ENCODE measurements at regions not wholly inside any gene's neighbourhood (a gene's known extent, or its start where the extent isn't known, plus 50 kb on each side); places are given as distances from the start of the nearest gene placed in this dataset.

DNA sequence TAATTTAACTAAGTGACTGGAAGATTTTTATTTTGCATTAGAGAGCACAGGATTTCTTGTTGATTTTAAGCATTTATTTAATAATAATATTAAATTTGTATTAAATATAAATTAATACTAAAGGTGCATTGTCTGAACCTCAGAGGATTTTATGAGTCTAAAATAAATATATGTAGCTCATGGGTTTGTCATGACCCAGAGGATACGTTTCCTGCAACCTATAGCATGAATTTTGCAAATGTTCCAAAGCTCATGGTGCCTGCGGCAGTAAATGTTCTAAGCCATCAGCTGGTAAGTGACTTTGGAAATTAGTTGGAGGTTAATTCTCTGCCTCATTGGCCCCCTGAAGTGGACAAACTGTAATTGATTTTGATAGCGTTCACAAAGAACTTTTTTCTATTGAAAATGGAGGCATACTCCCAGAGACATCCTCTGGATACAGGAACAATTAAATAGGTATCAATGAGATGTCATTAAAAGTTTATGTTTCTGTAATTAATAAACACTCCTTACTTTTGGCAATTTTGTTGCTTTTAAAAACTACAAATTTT is 397.4 kb downstream of the ANKRD7 start:
- H3K79me2 ChIP-seq (ENCODE audit: insufficient read depth, low read length): no peaks in the 10 kb centered on the region
- no peak for FAIRE-seq
- H3K4me3 Mint-ChIP-seq (ENCODE audit: unreplicated experiment): no peak overlapping the region

DNA sequence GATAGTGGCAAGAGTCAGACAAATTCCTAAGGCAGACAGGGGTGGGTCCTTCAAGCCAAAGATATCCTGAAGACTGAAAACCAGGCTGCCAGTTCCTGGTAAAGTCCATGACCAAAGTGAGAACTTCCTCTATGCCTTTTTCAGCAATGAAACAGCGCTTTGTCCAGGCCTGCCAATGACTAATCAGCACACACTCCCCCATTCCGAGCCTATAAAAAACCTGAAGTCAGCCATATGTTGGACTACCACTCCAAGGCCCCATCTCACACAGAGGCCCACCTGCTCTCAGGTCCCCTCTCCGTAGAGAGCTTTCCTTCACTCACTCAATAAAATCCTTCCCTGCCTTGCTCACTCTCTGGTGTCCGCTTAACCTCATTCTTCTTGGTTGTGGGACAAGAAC is 402.2 kb downstream of the ANKRD7 start:
- Mint-ChIP-seq H3K36me3 (ENCODE audit: low read depth, unreplicated experiment) (no peaks in the 10 kb centered on the region), H3K9me3 (ENCODE audit: unreplicated experiment) (peaks cover 2% of the 10 kb centered on the region), H3K4me1 (ENCODE audit: low read depth, unreplicated experiment) (no peaks in the 10 kb centered on the region), H3K27me3 (ENCODE audit: low read depth, unreplicated experiment) (no peaks in the 10 kb centered on the region), H3K27ac (ENCODE audit: unreplicated experiment) (no peak overlapping the region), H3K4me3 (ENCODE audit: unreplicated experiment) (no peak overlapping the region)
- Histone ChIP-seq H3K9ac (ENCODE audit: low read length) (no peak overlapping the region), H3K27me3 (ENCODE audit: insufficient read depth, low read length) (no peaks in the 10 kb centered on the region), H2AFZ (ENCODE audit: low read depth, low read length) (no peak overlapping the region), H4K20me1 (ENCODE audit: insufficient read depth, low read length) (no peaks in the 10 kb centered on the region), H3K36me3 (ENCODE audit: insufficient read depth, low read length) (no peaks in the 10 kb centered on the region), H3K4me2 (ENCODE audit: low read length) (no peak overlapping the region), H3K4me1 (ENCODE audit: insufficient read depth, low read length) (no peaks in the 10 kb centered on the region), H3K9me3 (ENCODE audit: insufficient read depth, low read depth, low read length) (no peaks in the 10 kb centered on the region), H3K27ac (ENCODE audit: low read depth, low read length) (no peak overlapping the region), H3K4me3 (ENCODE audit: insufficient read depth, low read depth, low read length) (no peak overlapping the region), H3K79me2 (ENCODE audit: insufficient read depth, low read length) (no peaks in the 10 kb centered on the region)
- TF ChIP-seq EZH2 (IDR thresholded peaks at IDR 0.05; ENCODE audit: insufficient read depth, low read length): no peak
- TF ChIP-seq, protein P1, sequence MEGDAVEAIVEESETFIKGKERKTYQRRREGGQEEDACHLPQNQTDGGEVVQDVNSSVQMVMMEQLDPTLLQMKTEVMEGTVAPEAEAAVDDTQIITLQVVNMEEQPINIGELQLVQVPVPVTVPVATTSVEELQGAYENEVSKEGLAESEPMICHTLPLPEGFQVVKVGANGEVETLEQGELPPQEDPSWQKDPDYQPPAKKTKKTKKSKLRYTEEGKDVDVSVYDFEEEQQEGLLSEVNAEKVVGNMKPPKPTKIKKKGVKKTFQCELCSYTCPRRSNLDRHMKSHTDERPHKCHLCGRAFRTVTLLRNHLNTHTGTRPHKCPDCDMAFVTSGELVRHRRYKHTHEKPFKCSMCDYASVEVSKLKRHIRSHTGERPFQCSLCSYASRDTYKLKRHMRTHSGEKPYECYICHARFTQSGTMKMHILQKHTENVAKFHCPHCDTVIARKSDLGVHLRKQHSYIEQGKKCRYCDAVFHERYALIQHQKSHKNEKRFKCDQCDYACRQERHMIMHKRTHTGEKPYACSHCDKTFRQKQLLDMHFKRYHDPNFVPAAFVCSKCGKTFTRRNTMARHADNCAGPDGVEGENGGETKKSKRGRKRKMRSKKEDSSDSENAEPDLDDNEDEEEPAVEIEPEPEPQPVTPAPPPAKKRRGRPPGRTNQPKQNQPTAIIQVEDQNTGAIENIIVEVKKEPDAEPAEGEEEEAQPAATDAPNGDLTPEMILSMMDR (IDR thresholded peaks at IDR 0.05; ENCODE audit: insufficient read depth, low read depth, low read length): no peak
- DNase-seq (ENCODE audit: low read depth) (no peak), FAIRE-seq (no peak)

More for the DNA sequence above, 397.4 kb downstream of the ANKRD7 start:
- DNase-seq (ENCODE audit: low read depth): no peak
- H3K27me3 ChIP-seq (ENCODE audit: insufficient read depth, low read length): no peaks in the 10 kb centered on the region
- no peak overlapping the region for H3K4me2 ChIP-seq (ENCODE audit: low read length)
- Mint-ChIP-seq H3K27ac (ENCODE audit: unreplicated experiment) (no peak overlapping the region), H3K9me3 (ENCODE audit: unreplicated experiment) (peaks cover 2% of the 10 kb centered on the region), H3K36me3 (ENCODE audit: low read depth, unreplicated experiment) (no peaks in the 10 kb centered on the region), H3K27me3 (ENCODE audit: low read depth, unreplicated experiment) (no peaks in the 10 kb centered on the region), H3K4me1 (ENCODE audit: low read depth, unreplicated experiment) (no peaks in the 10 kb centered on the region)
- H3K36me3 ChIP-seq (ENCODE audit: insufficient read depth, low read length): no peaks in the 10 kb centered on the region
- no peak overlapping the region for H2AFZ ChIP-seq (ENCODE audit: low read depth, low read length)
- no peaks in the 10 kb centered on the region for H4K20me1 ChIP-seq (ENCODE audit: insufficient read depth, low read length)
- no peaks in the 10 kb centered on the region for H3K9me3 ChIP-seq (ENCODE audit: insufficient read depth, low read depth, low read length)
- TF ChIP-seq, protein P1 (IDR thresholded peaks at IDR 0.05; ENCODE audit: insufficient read depth, low read depth, low read length): no peak
- no peak for TF ChIP-seq EZH2 (IDR thresholded peaks at IDR 0.05; ENCODE audit: insufficient read depth, low read length)
- no peak overlapping the region for H3K4me3 ChIP-seq (ENCODE audit: insufficient read depth, low read depth, low read length)
- no peak overlapping the region for H3K9ac ChIP-seq (ENCODE audit: low read length)
- H3K4me1 ChIP-seq (ENCODE audit: insufficient read depth, low read length): no peaks in the 10 kb centered on the region
- H3K27ac ChIP-seq (ENCODE audit: low read depth, low read length): no peak overlapping the region

DNA sequence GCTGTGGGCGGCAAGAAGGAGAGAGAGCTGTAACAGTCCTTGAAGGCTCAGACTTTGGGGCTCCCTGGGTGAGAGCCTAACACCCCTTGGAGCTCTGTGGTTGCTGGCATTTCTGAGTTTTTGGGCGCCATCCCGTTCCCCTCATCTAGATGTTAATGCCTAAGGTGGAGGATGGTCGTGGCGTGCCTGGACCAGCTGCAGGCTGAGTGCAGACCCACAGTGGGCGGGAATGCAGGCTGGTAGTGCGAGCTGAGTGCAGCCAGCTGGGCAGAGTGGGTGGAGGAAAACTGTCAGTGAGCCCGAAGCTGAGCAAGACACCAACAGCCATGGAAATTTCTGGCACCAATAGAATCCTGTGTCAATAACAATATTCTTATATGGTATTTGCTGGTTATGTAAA is 403.0 kb downstream of the ANKRD7 start:
- Histone ChIP-seq H3K4me3 (ENCODE audit: insufficient read depth, low read depth, low read length) (no peak overlapping the region), H3K27me3 (ENCODE audit: insufficient read depth, low read length) (no peaks in the 10 kb centered on the region), H3K36me3 (ENCODE audit: insufficient read depth, low read length) (no peaks in the 10 kb centered on the region), H3K4me2 (ENCODE audit: low read length) (no peak overlapping the region), H4K20me1 (ENCODE audit: insufficient read depth, low read length) (no peaks in the 10 kb centered on the region), H3K9ac (ENCODE audit: low read length) (no peak overlapping the region), H3K27ac (ENCODE audit: low read depth, low read length) (no peak overlapping the region), H3K9me3 (ENCODE audit: insufficient read depth, low read depth, low read length) (no peaks in the 10 kb centered on the region), H3K79me2 (ENCODE audit: insufficient read depth, low read length) (no peaks in the 10 kb centered on the region), H3K4me1 (ENCODE audit: insufficient read depth, low read length) (no peaks in the 10 kb centered on the region), H2AFZ (ENCODE audit: low read depth, low read length) (no peak overlapping the region)
- Mint-ChIP-seq H3K27ac (ENCODE audit: unreplicated experiment) (no peak overlapping the region), H3K27me3 (ENCODE audit: low read depth, unreplicated experiment) (no peaks in the 10 kb centered on the region), H3K4me1 (ENCODE audit: low read depth, unreplicated experiment) (no peaks in the 10 kb centered on the region), H3K4me3 (ENCODE audit: unreplicated experiment) (no peak overlapping the region), H3K9me3 (ENCODE audit: unreplicated experiment) (peaks cover 2% of the 10 kb centered on the region), H3K36me3 (ENCODE audit: low read depth, unreplicated experiment) (no peaks in the 10 kb centered on the region)
- DNase-seq (ENCODE audit: low read depth) (no peak), FAIRE-seq (no peak)
- TF ChIP-seq, protein P1 (IDR thresholded peaks at IDR 0.05; ENCODE audit: insufficient read depth, low read depth, low read length): no peak
- no peak for TF ChIP-seq EZH2 (IDR thresholded peaks at IDR 0.05; ENCODE audit: insufficient read depth, low read length)

Data from astrocyte (in vitro differentiated cells and primary cell).